Gastrocnemius medialis (tissue), 4 donors: ENCODE measurements at regions not wholly inside any gene's neighbourhood (a gene's known extent, or its start where the extent isn't known, plus 50 kb on each side); places are given as distances from the start of the nearest gene placed in this dataset.

ENCODE experiments used
- ATAC-seq, 2 donors: fragments of 150-250 bp; one replicate each; pipeline ENCODE4 v1.9.1; 2016
- DNase-seq, 2 donors: peaks; one replicate each; pipeline ENCODE4 v3.0.0-alpha.2; 2019
- H3K27ac ChIP-seq, 4 donors: fragments of 200-600 bp; sonication (generic); 1 replicate in 1 of 4; 2 replicates in 3 of 4; pipeline ENCODE4 v1.5.1; 2016 to 2018; ENCODE audit warnings: mild to moderate bottlenecking in 2 of 4, moderate library complexity in 1 of 4
- H3K27me3 ChIP-seq, 3 donors: fragments of 200-600 bp; sonication (generic) in 2 of 3; 1 replicate in 1 of 3; 2 replicates in 2 of 3; pipeline versions ENCODE4 v1.5.1 to v1.6.0; 2016 to 2019; ENCODE audit warnings: mild to moderate bottlenecking in 1 of 3, moderate library complexity in 1 of 3
- H3K36me3 ChIP-seq, 2 donors: fragments of 200-600 bp; sonication (generic) in 1 of 2; one replicate each; pipeline ENCODE4 v1.5.1; 2017 to 2018
- H3K4me1 ChIP-seq, 2 donors: fragments of 200-600 bp; sonication (generic) in 1 of 2; one replicate each; pipeline ENCODE4 v1.5.1; 2016 to 2017; ENCODE audit warnings: mild to moderate bottlenecking in 2 of 2
- H3K4me3 ChIP-seq, 4 donors: fragments of 200-600 bp; sonication (generic) in 3 of 4; 1 replicate in 1 of 4; 2 replicates in 3 of 4; pipeline ENCODE4 v1.5.1; 2016 to 2019; ENCODE audit warnings: mild to moderate bottlenecking in 2 of 4
- H3K9me3 ChIP-seq, 3 donors: fragments of 200-600 bp; sonication (generic) in 2 of 3; 1 replicate in 1 of 3; 2 replicates in 2 of 3; pipeline ENCODE4 v1.5.1; 2016 to 2019
- CTCF ChIP-seq, 5 experiments: fragments of 450-650 bp in 3 of 5; fragments of 200-600 bp in 2 of 5; sonication (generic) in 2 of 5; IDR thresholded peaks in 4 of 5; conservative IDR thresholded peaks in 1 of 5; 1 replicate in 4 of 5; 2 replicates in 1 of 5; pipeline ENCODE4 v1.5.1; 2016 to 2019; ENCODE audit warnings: antibody characterized with exemption in 5 of 5, mild to moderate bottlenecking in 3 of 5, moderate library complexity in 3 of 5
- POLR2A ChIP-seq, 2 donors: fragments of 450-650 bp; IDR thresholded peaks; one replicate each; pipeline ENCODE4 v1.6.1; 2017; ENCODE audit warnings: antibody characterized with exemption in 2 of 2, mild to moderate bottlenecking in 2 of 2, moderate library complexity in 2 of 2
- in situ Hi-C, 4 donors: fragments of 200-750 bp; cut with MboI; loops; one replicate each; pipeline versions ENCODE4 v1.15.0 to v1.8.0; 2017; ENCODE audit warnings: low sequenced_read_pairs in 4 of 4
- intact Hi-C: fragments of 100-400 bp; cut with DNase I; formaldehyde crosslinking; loops from one replicate; pipeline ENCODE4 v1.15.1; 2023; ENCODE audit warnings: low total_unique reads

DNA sequence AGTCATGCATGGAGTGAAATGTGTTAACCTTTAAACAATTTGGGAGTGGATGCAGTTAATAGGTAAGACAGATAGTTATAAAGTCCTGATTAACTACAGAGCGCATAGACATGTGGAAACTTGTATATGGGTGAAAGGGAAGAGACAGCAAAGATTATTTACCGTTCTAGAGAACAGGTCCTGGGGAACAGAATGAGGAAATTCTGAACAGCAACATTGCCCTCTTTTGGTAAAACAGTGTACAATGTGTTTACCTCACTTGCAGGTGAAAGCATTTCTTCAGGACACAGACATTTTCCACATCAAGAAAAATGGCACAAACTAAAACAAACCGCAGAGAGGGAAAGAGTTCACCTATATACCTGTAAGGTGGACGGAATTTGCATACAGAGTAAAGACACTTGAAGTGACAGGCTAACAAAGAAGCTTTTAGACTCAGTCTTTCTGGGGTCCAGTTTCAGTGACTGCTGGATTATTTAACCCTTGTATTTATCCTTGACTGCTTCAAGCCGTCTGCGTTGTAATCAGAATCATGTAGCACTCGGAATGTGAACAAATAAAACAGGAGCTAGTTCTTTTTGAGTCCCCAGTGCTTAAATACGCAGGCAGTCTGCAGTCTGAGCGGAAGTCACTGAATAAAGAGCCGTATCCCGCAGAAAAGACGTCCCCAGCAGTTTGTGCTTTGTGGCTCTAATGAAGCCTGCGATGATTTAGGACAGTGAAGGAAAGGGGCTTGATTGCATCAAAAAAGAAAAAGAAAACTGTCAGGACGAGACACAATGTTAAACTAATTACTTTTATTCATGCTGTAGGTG lies 364.8 kb upstream of the GALNT5 start:
- peak overlapping the region; percentile 10 to 39 (median 34) for H3K4me3 ChIP-seq
- no peaks in the 10 kb centered on the region for H3K27me3 ChIP-seq
- intact Hi-C loops (no loop called here), in situ Hi-C loops (no loop called here)
- H3K27ac ChIP-seq = no peak overlapping the region
- no peaks in the 10 kb centered on the region for H3K36me3 ChIP-seq
- peak; percentile 39 to 62 for ATAC-seq
- TF ChIP-seq POLR2A (IDR thresholded peaks at IDR 0.05) (no peak), CTCF (IDR thresholded peaks at IDR 0.05 in 4 of 5, conservative IDR thresholded peaks at IDR 0.05 in 1 of 5) (peak in 2 of 5 experiments; percentile 27 to 43)
- H3K9me3 ChIP-seq = no peaks in the 10 kb centered on the region
- H3K4me1 ChIP-seq = peaks cover 8 to 13% of the 10 kb centered on the region in 2 donors
- no peak for DNase-seq

DNA sequence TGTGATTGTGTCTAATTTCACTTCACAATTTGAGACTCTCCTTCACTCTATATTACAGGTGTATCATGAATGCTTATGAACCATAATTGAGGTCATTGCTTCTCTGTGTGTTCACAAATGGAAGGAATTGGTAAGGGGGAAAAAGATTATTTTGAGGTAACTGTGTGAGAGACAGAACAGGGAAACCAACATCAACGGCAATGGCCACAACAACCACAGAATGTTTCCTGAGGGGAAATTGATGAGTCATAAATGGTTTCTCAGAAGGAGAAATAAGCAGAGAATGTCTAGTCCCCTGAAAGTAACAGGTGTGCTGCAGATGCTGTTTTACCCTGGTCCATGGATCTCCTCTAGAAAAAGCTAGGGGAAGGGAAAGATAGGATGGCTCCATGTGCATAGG lies 361.2 kb upstream of the GALNT5 start:
- ATAC-seq (no peak), DNase-seq (no peak)
- TF ChIP-seq CTCF (IDR thresholded peaks at IDR 0.05 in 4 of 5, conservative IDR thresholded peaks at IDR 0.05 in 1 of 5) (no peak), POLR2A (IDR thresholded peaks at IDR 0.05) (no peak)
- no peak overlapping the region for H3K4me3 ChIP-seq
- no peaks in the 10 kb centered on the region for H3K27me3 ChIP-seq
- in situ Hi-C loops (no loop called here), intact Hi-C loops (no loop called here)
- no peaks in the 10 kb centered on the region for H3K9me3 ChIP-seq
- H3K4me1 ChIP-seq = peaks cover 4 to 8% of the 10 kb centered on the region in 2 donors
- H3K27ac ChIP-seq = no peak overlapping the region
- no peaks in the 10 kb centered on the region for H3K36me3 ChIP-seq

DNA sequence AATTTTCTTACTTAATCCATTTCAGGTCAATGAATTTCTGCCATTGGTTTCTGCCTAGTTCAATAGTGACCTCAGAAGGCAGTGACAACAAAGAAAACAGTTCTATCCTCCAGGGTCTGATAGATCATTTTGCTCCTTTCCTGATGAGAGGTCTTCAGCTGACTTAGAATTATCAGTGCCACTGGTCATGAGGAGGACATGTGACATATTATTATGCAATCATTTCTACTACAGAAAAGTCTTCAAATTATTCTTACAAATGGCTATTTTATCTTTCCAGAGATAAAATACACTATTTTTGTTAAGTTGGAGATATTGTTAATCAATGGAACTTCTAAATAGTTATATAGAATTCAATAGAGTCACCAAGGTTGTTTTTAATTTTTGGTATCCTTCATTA lies 360.0 kb upstream of the GALNT5 start:
- DNase-seq (no peak), ATAC-seq (no peak)
- Histone ChIP-seq H3K27ac (no peak overlapping the region), H3K9me3 (no peaks in the 10 kb centered on the region), H3K27me3 (no peaks in the 10 kb centered on the region), H3K4me1 (peaks cover 3 to 4% of the 10 kb centered on the region in 2 donors), H3K4me3 (no peak overlapping the region), H3K36me3 (no peaks in the 10 kb centered on the region)
- intact Hi-C loops (no loop called here), in situ Hi-C loops (no loop called here)
- TF ChIP-seq CTCF (IDR thresholded peaks at IDR 0.05 in 4 of 5, conservative IDR thresholded peaks at IDR 0.05 in 1 of 5) = no peak
- TF ChIP-seq POLR2A (IDR thresholded peaks at IDR 0.05) = no peak

DNA sequence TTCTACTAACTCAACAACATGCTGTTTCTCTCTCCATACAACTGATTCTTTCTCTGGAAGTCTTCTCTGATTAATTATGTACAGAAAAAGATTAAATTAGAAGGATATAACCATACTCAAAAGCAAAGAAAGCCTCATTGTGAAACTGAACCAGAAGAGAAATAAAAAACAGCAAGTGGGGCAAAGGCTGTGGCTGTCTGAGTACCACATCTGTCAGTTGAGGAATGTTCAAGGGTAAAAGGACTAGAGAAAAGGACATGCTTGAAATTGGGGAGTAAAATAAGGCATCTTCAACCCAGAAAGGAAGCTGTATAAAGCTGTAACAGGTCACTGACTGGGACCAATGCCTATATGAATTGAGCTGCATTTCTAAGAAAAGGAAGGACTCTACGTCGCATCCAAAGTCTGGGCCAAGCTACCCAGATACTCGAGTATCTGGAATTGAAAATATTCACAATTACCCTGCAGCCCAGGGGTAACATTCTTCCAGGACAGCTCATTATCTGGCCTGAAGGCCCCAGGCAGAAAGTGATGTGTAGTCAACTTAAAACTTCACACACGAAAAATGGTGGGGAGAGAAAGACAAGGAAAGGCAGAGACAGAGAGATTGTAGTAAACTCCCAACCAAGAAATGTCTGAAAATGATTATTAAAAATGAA lies 356.0 kb upstream of the GALNT5 start:
- no peaks in the 10 kb centered on the region for H3K9me3 ChIP-seq
- H3K27me3 ChIP-seq = no peaks in the 10 kb centered on the region
- no peak for DNase-seq
- H3K4me3 ChIP-seq = no peak overlapping the region
- intact Hi-C loops = no loop called here
- no peak overlapping the region for H3K27ac ChIP-seq
- TF ChIP-seq CTCF (IDR thresholded peaks at IDR 0.05 in 4 of 5, conservative IDR thresholded peaks at IDR 0.05 in 1 of 5) (no peak), POLR2A (IDR thresholded peaks at IDR 0.05) (no peak)
- no peaks in the 10 kb centered on the region for H3K4me1 ChIP-seq
- H3K36me3 ChIP-seq = no peaks in the 10 kb centered on the region
- no peak for ATAC-seq
- in situ Hi-C loops = no loop called here
